ENCODE measurements at regions not wholly inside any gene's neighbourhood (a gene's known extent, or its start where the extent isn't known, plus 50 kb on each side); places are given as distances from the start of the nearest gene placed in this dataset.

DNA sequence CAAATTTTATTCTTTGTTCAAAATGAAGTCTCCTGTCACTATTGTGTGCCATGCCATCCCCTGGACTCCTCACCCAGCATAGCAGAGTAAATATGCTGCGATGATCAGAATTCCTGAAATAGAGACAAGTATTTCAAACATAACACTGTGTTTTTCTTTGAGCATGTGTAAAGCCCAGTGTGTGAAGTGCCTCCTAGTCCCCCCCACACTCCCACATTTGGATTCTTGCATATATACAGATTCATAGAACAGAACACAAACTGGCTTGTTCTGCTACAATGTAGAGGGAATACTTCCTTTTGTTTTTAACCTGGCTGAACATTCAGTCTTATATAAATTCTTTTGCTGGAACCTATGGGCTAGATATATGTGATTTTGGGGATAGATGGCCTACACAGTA is 84.9 kb downstream of the NUDT12 start:
- Histone ChIP-seq H3K9me3 (replicated peaks in 1 of 11) (no peaks in the 10 kb centered on the region), H3K4me2 (no peak overlapping the region), H4K20me1 (no peaks in the 10 kb centered on the region), H3K27ac (no peak overlapping the region), H3K27me3 (no peaks in the 10 kb centered on the region), H3K4me1 (no peaks in the 10 kb centered on the region), H3K4me3 (no peak overlapping the region), H3K9ac (no peak overlapping the region), H3K36me3 (no peaks in the 10 kb centered on the region)
- TF ChIP-seq Cebpa-rat (IDR thresholded peaks at IDR 0.05): no peak

- H4K20me1 ChIP-seq: no peaks in the 10 kb centered on the region
- H3K36me3 ChIP-seq: no peaks in the 10 kb centered on the region
- no peaks in the 10 kb centered on the region for H3K4me1 ChIP-seq
- no peak overlapping the region for H3K27ac ChIP-seq
- H3K4me2 ChIP-seq: no peak overlapping the region
- H3K27me3 ChIP-seq: no peaks in the 10 kb centered on the region
- 0 out of 22 replicates have a peak overlapping the region, but pooled peaks of 1 of the 11 experiments have one; percentile 15 for H3K9ac ChIP-seq
- no peak for TF ChIP-seq Cebpa-rat (IDR thresholded peaks at IDR 0.05)
- H3K4me3 ChIP-seq: no peak overlapping the region
- H3K9me3 ChIP-seq (replicated peaks in 1 of 11): no peaks in the 10 kb centered on the region
Observed at GRCh38 chr5:103476811-103477210, 85.8 kb downstream of the NUDT12 start.

- TF ChIP-seq Cebpa-rat (IDR thresholded peaks at IDR 0.05): no peak
- Histone ChIP-seq H3K9ac (no peak overlapping the region), H3K4me2 (no peak overlapping the region), H3K4me1 (no peaks in the 10 kb centered on the region), H3K4me3 (no peak overlapping the region), H4K20me1 (no peaks in the 10 kb centered on the region), H3K36me3 (no peaks in the 10 kb centered on the region), H3K27me3 (no peaks in the 10 kb centered on the region), H3K9me3 (replicated peaks in 1 of 11) (no peaks in the 10 kb centered on the region), H3K27ac (no peak overlapping the region)
Observed at GRCh38 chr5:103475629-103476240, 86.9 kb downstream of the NUDT12 start.

GRCh38 chr5:103474677-103475076 is 87.9 kb downstream of the NUDT12 start:
- Histone ChIP-seq H3K4me3 (no peak overlapping the region), H3K27ac (no peak overlapping the region), H3K4me1 (no peaks in the 10 kb centered on the region), H3K36me3 (no peaks in the 10 kb centered on the region), H4K20me1 (no peaks in the 10 kb centered on the region), H3K27me3 (no peaks in the 10 kb centered on the region), H3K9me3 (replicated peaks in 1 of 11) (no peaks in the 10 kb centered on the region), H3K9ac (no peak overlapping the region), H3K4me2 (no peak overlapping the region)
- no peak for TF ChIP-seq Cebpa-rat (IDR thresholded peaks at IDR 0.05)

DNA sequence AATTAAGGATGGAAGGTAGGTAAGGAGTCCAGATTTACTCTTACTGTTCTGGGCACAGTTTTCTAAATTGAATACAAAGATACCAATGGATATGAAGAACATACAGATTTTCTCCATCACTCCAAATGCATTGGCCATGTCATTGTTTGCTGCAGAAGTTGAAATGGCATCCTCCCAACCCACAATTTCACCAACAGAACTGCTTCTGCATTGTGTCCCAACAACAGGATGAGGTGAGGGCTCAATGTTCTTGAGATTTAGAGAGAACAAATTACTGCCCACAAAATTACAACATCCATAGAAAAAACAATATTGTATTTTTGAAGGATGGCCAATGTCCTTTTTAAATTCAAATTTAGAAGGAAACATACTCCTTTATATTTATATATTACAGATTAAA is 88.9 kb downstream of the NUDT12 start:
- Histone ChIP-seq H3K27me3 (no peaks in the 10 kb centered on the region), H3K27ac (no peak overlapping the region), H3K4me1 (no peaks in the 10 kb centered on the region), H3K4me2 (no peak overlapping the region), H4K20me1 (no peaks in the 10 kb centered on the region), H3K9ac (no peak overlapping the region), H3K9me3 (replicated peaks in 1 of 11) (no peaks in the 10 kb centered on the region), H3K36me3 (no peaks in the 10 kb centered on the region), H3K4me3 (no peak overlapping the region)
- TF ChIP-seq Cebpa-rat (IDR thresholded peaks at IDR 0.05): no peak

DNA sequence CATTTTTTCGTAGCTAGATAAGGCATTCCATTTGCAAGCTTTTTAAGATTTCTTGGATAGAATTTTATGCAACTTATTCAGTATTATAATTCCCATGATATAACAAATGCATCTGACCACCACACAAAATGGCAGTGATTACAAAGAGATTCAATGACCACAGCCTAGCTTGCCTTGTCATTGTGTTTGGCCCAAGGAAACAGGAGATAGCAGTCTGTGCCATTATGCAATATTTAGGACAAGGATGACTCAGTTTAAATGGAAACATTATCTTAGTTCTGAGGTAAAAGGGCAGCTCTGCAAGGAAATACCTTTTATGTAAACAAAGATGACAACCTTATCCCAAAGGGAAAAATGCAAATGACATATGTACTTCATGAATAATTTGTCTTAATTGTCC is 89.8 kb downstream of the NUDT12 start:
- Histone ChIP-seq H3K4me2 (no peak overlapping the region), H3K27me3 (no peaks in the 10 kb centered on the region), H3K4me3 (no peak overlapping the region)

GRCh38 chr5:103472265-103472664 is 90.3 kb downstream of the NUDT12 start:
- no peaks in the 10 kb centered on the region for H3K36me3 ChIP-seq
- H3K9ac ChIP-seq: no peak overlapping the region
- no peak overlapping the region for H3K27ac ChIP-seq
- no peak overlapping the region for H3K4me3 ChIP-seq
- no peaks in the 10 kb centered on the region for H3K4me1 ChIP-seq
- H3K27me3 ChIP-seq: no peaks in the 10 kb centered on the region
- no peaks in the 10 kb centered on the region for H4K20me1 ChIP-seq
- no peak for TF ChIP-seq Cebpa-rat (IDR thresholded peaks at IDR 0.05)
- no peaks in the 10 kb centered on the region for H3K9me3 ChIP-seq (replicated peaks in 1 of 11)
- no peak overlapping the region for H3K4me2 ChIP-seq

More for the DNA sequence above, 89.8 kb downstream of the NUDT12 start:
- no peak overlapping the region for H3K27ac ChIP-seq
- no peaks in the 10 kb centered on the region for H3K4me1 ChIP-seq
- no peak for TF ChIP-seq Cebpa-rat (IDR thresholded peaks at IDR 0.05)
- no peaks in the 10 kb centered on the region for H4K20me1 ChIP-seq
- H3K9me3 ChIP-seq (replicated peaks in 1 of 11): no peaks in the 10 kb centered on the region
- H3K9ac ChIP-seq: no peak overlapping the region
- H3K36me3 ChIP-seq: no peaks in the 10 kb centered on the region

DNA sequence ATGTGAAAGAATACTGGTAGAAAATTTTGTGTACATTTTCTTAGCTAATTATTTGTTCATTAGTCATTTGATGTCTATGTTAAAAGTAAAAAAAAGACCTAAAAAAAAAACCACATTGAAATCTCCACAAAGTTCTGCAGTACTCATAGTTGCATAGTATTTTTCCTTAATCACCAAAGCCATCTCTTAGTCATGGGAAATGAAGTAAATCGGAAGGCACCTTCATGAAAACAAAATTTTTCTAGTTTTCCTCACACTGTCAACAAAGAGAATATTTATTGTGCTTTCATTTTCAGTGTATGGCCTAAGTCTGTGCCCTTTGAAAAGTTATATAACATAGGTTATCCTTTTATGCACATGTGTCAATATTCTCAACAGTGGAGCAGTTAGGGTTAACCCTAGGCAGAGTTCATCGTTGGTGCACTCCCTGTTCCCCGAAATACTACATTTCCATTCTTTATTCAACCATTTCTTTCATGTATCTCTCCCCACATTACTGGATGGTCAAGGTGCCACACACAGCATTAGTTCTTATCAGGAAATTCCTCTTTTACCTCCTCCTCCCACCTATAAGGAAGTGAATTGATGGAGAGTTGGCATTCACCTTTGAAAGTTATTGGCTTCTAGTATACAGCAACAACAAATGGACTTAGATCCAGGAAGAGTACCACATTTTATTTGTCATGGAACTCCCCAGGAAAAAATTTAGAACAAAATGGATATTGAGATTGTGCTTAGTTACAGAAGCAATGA is 93.1 kb downstream of the NUDT12 start:
- Histone ChIP-seq H3K4me1 (no peaks in the 10 kb centered on the region), H3K27ac (no peak overlapping the region), H3K27me3 (no peaks in the 10 kb centered on the region), H3K4me2 (no peak overlapping the region), H3K4me3 (no peak overlapping the region), H3K9me3 (replicated peaks in 1 of 11) (no peaks in the 10 kb centered on the region), H3K36me3 (no peaks in the 10 kb centered on the region), H4K20me1 (no peaks in the 10 kb centered on the region), H3K9ac (no peak overlapping the region)
- TF ChIP-seq Cebpa-rat (IDR thresholded peaks at IDR 0.05): no peak

DNA sequence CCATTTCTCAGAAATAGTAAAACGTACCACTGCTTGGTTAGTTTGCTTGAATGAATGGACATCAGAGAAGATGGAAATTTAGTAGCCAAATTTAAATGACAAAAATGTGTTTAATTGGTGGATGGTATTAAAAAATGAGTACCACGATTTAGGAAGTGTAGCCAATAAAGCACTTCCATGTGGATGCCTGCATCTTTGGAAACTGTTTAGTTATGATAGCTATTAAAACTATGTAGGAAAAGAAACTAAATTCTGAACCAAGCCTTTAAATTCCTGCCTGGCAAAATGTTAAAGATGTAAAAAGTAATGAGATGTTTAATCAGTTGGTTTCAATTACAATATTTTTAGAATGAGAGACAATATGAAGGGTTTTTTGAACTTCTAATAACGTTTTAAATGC is 94.8 kb downstream of the NUDT12 start:
- H3K9ac ChIP-seq: no peak overlapping the region
- H3K9me3 ChIP-seq (replicated peaks in 1 of 11): no peaks in the 10 kb centered on the region
- no peak overlapping the region for H3K4me2 ChIP-seq
- TF ChIP-seq Cebpa-rat (IDR thresholded peaks at IDR 0.05): no peak
- H3K4me1 ChIP-seq: no peaks in the 10 kb centered on the region
- no peak overlapping the region for H3K4me3 ChIP-seq
- H3K27ac ChIP-seq: no peak overlapping the region
- H3K36me3 ChIP-seq: no peaks in the 10 kb centered on the region
- H3K27me3 ChIP-seq: no peaks in the 10 kb centered on the region
- H4K20me1 ChIP-seq: no peaks in the 10 kb centered on the region

DNA sequence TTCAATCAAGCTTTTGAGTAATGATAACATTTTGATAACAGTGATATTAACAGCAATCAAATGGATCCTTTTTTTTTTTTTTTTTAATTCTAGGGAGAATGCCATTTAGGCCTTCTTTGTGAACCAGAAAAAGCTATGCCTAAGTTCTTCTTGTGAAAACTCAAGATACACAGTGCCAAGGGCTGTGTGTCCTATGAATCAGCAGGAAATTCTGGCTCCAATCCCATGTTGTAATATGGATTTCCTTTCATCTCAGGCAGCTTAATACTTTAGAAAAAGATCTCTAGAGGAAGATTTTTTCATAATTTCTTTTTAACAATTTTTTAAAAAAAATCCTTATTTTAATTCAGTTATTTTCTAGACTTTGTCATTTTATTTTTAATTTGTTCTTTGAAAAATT is 96.1 kb downstream of the NUDT12 start:
- no peak for TF ChIP-seq Cebpa-rat (IDR thresholded peaks at IDR 0.05)
- Histone ChIP-seq H3K4me3 (no peak overlapping the region), H3K4me1 (peaks cover 0 to 5% (median 0%) of the 10 kb centered on the region in 10 experiments; a peak in 9 of 20 replicates), H3K27me3 (no peaks in the 10 kb centered on the region), H3K9ac (no peak overlapping the region), H4K20me1 (no peaks in the 10 kb centered on the region), H3K9me3 (replicated peaks in 1 of 11) (no peaks in the 10 kb centered on the region), H3K27ac (no peak overlapping the region), H3K4me2 (no peak overlapping the region), H3K36me3 (no peaks in the 10 kb centered on the region)

All from BLaER1 treated with 17β-estradiol and CSF1 and Interleukin-3, amounts not matched to agents 10 nM and 100 nM (cell line).